MG63 (cell line): ENCODE measurements at regions not wholly inside any gene's neighbourhood (a gene's known extent, or its start where the extent isn't known, plus 50 kb on each side); places are given as distances from the start of the nearest gene placed in this dataset.
A peak's percentile ranks its signal among the peaks of the same experiment; 100 is the strongest.
"Not testable (repeated sequence)": the region's sequence is repeated elsewhere in the genome, so short reads cannot be mapped to it uniquely, and the experiment has no call there.

ENCODE experiments used
- DNase-seq: peaks from one replicate; pipeline ENCODE4 v3.0.0-alpha.2; 2020
- H3K27me3 ChIP-seq: fragments of 250-450 bp; sonication (Bioruptor Pico); 2 replicates; pipeline ENCODE4 v1.5.1; 2020; ENCODE audit warnings: mild to moderate bottlenecking, moderate library complexity
- H3K36me3 ChIP-seq: fragments of 250-450 bp; sonication (Bioruptor Pico); 2 replicates; pipeline ENCODE4 v1.5.1; 2020; ENCODE audit warnings: mild to moderate bottlenecking, moderate library complexity
- H3K4me3 ChIP-seq: fragments of 250-450 bp; sonication (Bioruptor Pico); 2 replicates; pipeline ENCODE4 v1.5.1; 2020; ENCODE audit warnings: mild to moderate bottlenecking, moderate library complexity
- H3K9me3 ChIP-seq: fragments of 250-450 bp; sonication (Bioruptor Pico); 2 replicates; pipeline ENCODE4 v1.5.1; 2020; ENCODE audit warnings: mild to moderate bottlenecking, moderate library complexity

GRCh38 chr2:142320067-142320466 is 189.3 kb upstream of the LRP1B start:
- no peak for DNase-seq

GRCh38 chr2:142316049-142316448 is 185.2 kb upstream of the LRP1B start:
- Histone ChIP-seq H3K27me3 (no peaks in the 10 kb centered on the region), H3K4me3 (no peak overlapping the region), H3K36me3 (no peaks in the 10 kb centered on the region), H3K9me3 (peaks cover 2% of the 10 kb centered on the region; the same call in 1 of the 2 replicates)
- no peak for DNase-seq

More at GRCh38 chr2:142320067-142320466, 189.3 kb upstream of the LRP1B start:
- H3K4me3 ChIP-seq = no peak overlapping the region
- no peaks in the 10 kb centered on the region for H3K9me3 ChIP-seq
- H3K36me3 ChIP-seq = no peaks in the 10 kb centered on the region
- no peaks in the 10 kb centered on the region for H3K27me3 ChIP-seq

GRCh38 chr2:142315346-142315745 is 184.5 kb upstream of the LRP1B start:
- Histone ChIP-seq H3K9me3 (peaks cover 9% of the 10 kb centered on the region; the same call in 1 of the 2 replicates), H3K36me3 (no peaks in the 10 kb centered on the region), H3K27me3 (no peaks in the 10 kb centered on the region), H3K4me3 (no peak overlapping the region)
- DNase-seq = no peak

- Histone ChIP-seq H3K4me3 (no peak overlapping the region), H3K9me3 (peaks cover 13% of the 10 kb centered on the region; the same call in 1 of the 2 replicates), H3K36me3 (no peaks in the 10 kb centered on the region), H3K27me3 (no peaks in the 10 kb centered on the region)
- DNase-seq = no peak
These were observed 183.3 kb upstream of the LRP1B start for GRCh38 chr2:142314164-142314563.

GRCh38 chr2:142310530-142310929 is 179.7 kb upstream of the LRP1B start:
- H3K4me3 ChIP-seq = no peak overlapping the region
- peaks cover 15% of the 10 kb centered on the region; the same call in 1 of the 2 replicates for H3K9me3 ChIP-seq
- H3K27me3 ChIP-seq = no peaks in the 10 kb centered on the region
- no peak for DNase-seq
- H3K36me3 ChIP-seq = no peaks in the 10 kb centered on the region

GRCh38 chr2:142308744-142309143 is 177.9 kb upstream of the LRP1B start:
- no peaks in the 10 kb centered on the region for H3K36me3 ChIP-seq
- DNase-seq = no peak
- no peaks in the 10 kb centered on the region for H3K27me3 ChIP-seq
- no peak overlapping the region for H3K4me3 ChIP-seq
- peaks cover 15% of the 10 kb centered on the region; the same call in 1 of the 2 replicates for H3K9me3 ChIP-seq

- Histone ChIP-seq H3K27me3 (no peaks in the 10 kb centered on the region), H3K4me3 (no peak overlapping the region), H3K36me3 (no peaks in the 10 kb centered on the region), H3K9me3 (peaks cover 15% of the 10 kb centered on the region; the same call in 1 of the 2 replicates)
- DNase-seq = no peak
These were observed 176.8 kb upstream of the LRP1B start for GRCh38 chr2:142307616-142308115.

- no peaks in the 10 kb centered on the region for H3K27me3 ChIP-seq
- H3K4me3 ChIP-seq = no peak overlapping the region
- DNase-seq = no peak
- H3K9me3 ChIP-seq = peaks cover 15% of the 10 kb centered on the region; the same call in 1 of the 2 replicates
- H3K36me3 ChIP-seq = no peaks in the 10 kb centered on the region
These were observed 176.3 kb upstream of the LRP1B start for GRCh38 chr2:142307086-142307485.

- no peak for DNase-seq
- Histone ChIP-seq H3K27me3 (no peaks in the 10 kb centered on the region), H3K9me3 (peaks cover 17% of the 10 kb centered on the region; the same call in 1 of the 2 replicates)
These were observed 175.3 kb upstream of the LRP1B start for GRCh38 chr2:142306131-142306530.

GRCh38 chr2:142300517-142300916 is 169.7 kb upstream of the LRP1B start:
- H3K27me3 ChIP-seq = no peaks in the 10 kb centered on the region
- no peak for DNase-seq
- no peaks in the 10 kb centered on the region for H3K36me3 ChIP-seq
- H3K9me3 ChIP-seq = peaks cover 5% of the 10 kb centered on the region; the same call in 1 of the 2 replicates
- no peak overlapping the region for H3K4me3 ChIP-seq

More at GRCh38 chr2:142306131-142306530, 175.3 kb upstream of the LRP1B start:
- H3K36me3 ChIP-seq = no peaks in the 10 kb centered on the region
- no peak overlapping the region for H3K4me3 ChIP-seq

GRCh38 chr2:142299021-142299420 is 168.2 kb upstream of the LRP1B start:
- Histone ChIP-seq H3K27me3 (no peaks in the 10 kb centered on the region), H3K36me3 (no peaks in the 10 kb centered on the region), H3K9me3 (peaks cover 5% of the 10 kb centered on the region; the same call in 1 of the 2 replicates), H3K4me3 (no peak overlapping the region)
- no peak for DNase-seq

GRCh38 chr2:142294225-142294624 is 163.4 kb upstream of the LRP1B start:
- no peaks in the 10 kb centered on the region for H3K27me3 ChIP-seq
- no peaks in the 10 kb centered on the region for H3K36me3 ChIP-seq
- H3K9me3 ChIP-seq = no peaks in the 10 kb centered on the region
- DNase-seq = no peak
- no peak overlapping the region for H3K4me3 ChIP-seq

- no peak overlapping the region for H3K4me3 ChIP-seq
- H3K9me3 ChIP-seq = no peaks in the 10 kb centered on the region
- peak; percentile 22 for DNase-seq
- H3K36me3 ChIP-seq = no peaks in the 10 kb centered on the region
- no peaks in the 10 kb centered on the region for H3K27me3 ChIP-seq
These were observed 161.2 kb upstream of the LRP1B start for GRCh38 chr2:142291969-142292368.

GRCh38 chr2:142290931-142291330 is 160.1 kb upstream of the LRP1B start:
- H3K27me3 ChIP-seq = no peaks in the 10 kb centered on the region
- no peak overlapping the region for H3K4me3 ChIP-seq
- no peaks in the 10 kb centered on the region for H3K9me3 ChIP-seq
- H3K36me3 ChIP-seq = no peaks in the 10 kb centered on the region
- peak; percentile 58 for DNase-seq

- Histone ChIP-seq H3K27me3 (no peaks in the 10 kb centered on the region), H3K9me3 (no peaks in the 10 kb centered on the region), H3K36me3 (no peaks in the 10 kb centered on the region), H3K4me3 (no peak overlapping the region)
- no peak for DNase-seq
These were observed 155.8 kb upstream of the LRP1B start for GRCh38 chr2:142286618-142287017.

- Histone ChIP-seq H3K9me3 (no peaks in the 10 kb centered on the region), H3K36me3 (no peaks in the 10 kb centered on the region), H3K27me3 (no peaks in the 10 kb centered on the region), H3K4me3 (no peak overlapping the region)
- DNase-seq = no peak
These were observed 154.7 kb upstream of the LRP1B start for GRCh38 chr2:142285480-142285879.

GRCh38 chr2:142284336-142284735 is 153.5 kb upstream of the LRP1B start:
- H3K4me3 ChIP-seq, H3K36me3 ChIP-seq, H3K9me3 ChIP-seq, H3K27me3 ChIP-seq: not testable (repeated sequence)
- DNase-seq = peak; percentile 9

GRCh38 chr2:142280831-142281230 is 150.0 kb upstream of the LRP1B start:
- DNase-seq = no peak
- Histone ChIP-seq H3K4me3 (no peak overlapping the region), H3K27me3 (no peaks in the 10 kb centered on the region)

More at GRCh38 chr2:142280831-142281230, 150.0 kb upstream of the LRP1B start:
- no peaks in the 10 kb centered on the region for H3K36me3 ChIP-seq
- peaks cover 4% of the 10 kb centered on the region; the same call in 1 of the 2 replicates for H3K9me3 ChIP-seq
